Parathyroid adenoma (tissue), 2 donors: ENCODE measurements at regions not wholly inside any gene's neighbourhood (a gene's known extent, or its start where the extent isn't known, plus 50 kb on each side); places are given as distances from the start of the nearest gene placed in this dataset.

Experiments
- H2AFZ ChIP-seq: fragments of 300-600 bp; sonication (generic); one replicate; pipeline ENCODE4 v1.7.0; 2017; ENCODE audit warnings: antibody characterized with exemption, mild to moderate bottlenecking
- H3K27ac ChIP-seq: fragments of 300-600 bp; sonication (generic); one replicate; pipeline ENCODE4 v1.7.0; 2017
- H3K27me3 ChIP-seq: fragments of 300-600 bp; sonication (generic); one replicate; pipeline ENCODE4 v1.7.0; 2017; ENCODE audit warnings: low read length; ENCODE audit not compliant: control insufficient read depth, insufficient read depth
- H3K36me3 ChIP-seq: fragments of 300-600 bp; sonication (generic); one replicate; pipeline ENCODE4 v1.7.0; 2017; ENCODE audit warnings: low read length; ENCODE audit not compliant: control insufficient read depth, insufficient read depth
- H3K4me1 ChIP-seq: fragments of 300-600 bp; sonication (generic); one replicate; pipeline ENCODE4 v1.7.0; 2017; ENCODE audit warnings: control low read depth
- H3K4me2 ChIP-seq: fragments of 300-600 bp; sonication (generic); one replicate; pipeline ENCODE4 v1.7.0; 2017; ENCODE audit warnings: low read length
- H3K4me3 ChIP-seq: fragments of 300-600 bp; sonication (generic); one replicate; pipeline ENCODE4 v1.7.0; 2017; ENCODE audit warnings: low read depth, low read length
- H3K79me2 ChIP-seq: fragments of 300-600 bp; sonication (generic); one replicate; pipeline ENCODE4 v1.7.0; 2017; ENCODE audit warnings: control low read depth
- H3K9ac ChIP-seq: fragments of 300-600 bp; sonication (generic); one replicate; pipeline ENCODE4 v1.7.0; 2017; ENCODE audit warnings: mild to moderate bottlenecking
- H3K9me3 ChIP-seq: fragments of 300-600 bp; sonication (generic); one replicate; pipeline ENCODE4 v1.7.0; 2017; ENCODE audit warnings: low read length; ENCODE audit not compliant: control insufficient read depth
- CTCF ChIP-seq: fragments of 300-600 bp; sonication (generic); IDR thresholded peaks from one replicate; pipeline ENCODE4 v1.7.0; 2017; ENCODE audit warnings: antibody characterized with exemption, mild to moderate bottlenecking
- donor health status: primary hyperparathyroidism.

DNA sequence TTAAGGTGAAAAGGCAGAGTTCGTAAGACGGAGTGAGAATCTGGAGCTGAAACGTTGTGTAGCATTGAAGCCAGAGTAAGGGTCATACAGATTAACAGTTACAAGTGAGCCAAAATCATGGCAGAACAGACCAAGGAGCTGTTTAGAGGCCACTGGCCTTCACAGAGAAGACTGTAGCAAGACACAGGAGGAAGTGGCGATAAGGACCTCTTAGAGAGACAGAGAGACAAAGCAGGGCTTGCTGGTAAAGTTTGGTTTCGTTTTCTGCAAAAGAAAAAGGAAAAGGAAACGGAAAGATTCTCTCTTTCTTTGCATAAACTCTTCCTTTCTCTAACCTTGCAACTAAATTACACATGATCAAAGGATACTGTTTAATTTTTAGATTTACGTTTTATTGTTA lies 83.0 kb downstream of the AASDHPPT start:
- Histone ChIP-seq H3K9me3 (no peaks in the 10 kb centered on the region), H3K27ac (no peak overlapping the region), H3K9ac (no peak overlapping the region), H3K36me3 (no peaks in the 10 kb centered on the region), H3K4me2 (no peak overlapping the region), H3K4me3 (no peak overlapping the region), H3K4me1 (no peaks in the 10 kb centered on the region), H3K79me2 (no peaks in the 10 kb centered on the region), H2AFZ (no peak overlapping the region), H3K27me3 (no peaks in the 10 kb centered on the region)
- no peak for TF ChIP-seq CTCF

- no peak for TF ChIP-seq CTCF
Observed at GRCh38 chr11:106161775-106162634, 84.5 kb downstream of the AASDHPPT start.

GRCh38 chr11:106167085-106167484 lies 89.6 kb downstream of the AASDHPPT start:
- H3K4me1 ChIP-seq, result no peaks in the 10 kb centered on the region
- H3K27ac ChIP-seq, result no peak overlapping the region
- H2AFZ ChIP-seq, result no peak overlapping the region
- no peak overlapping the region for H3K4me3 ChIP-seq
- H3K27me3 ChIP-seq, result no peaks in the 10 kb centered on the region
- H3K4me2 ChIP-seq, result no peak overlapping the region
- TF ChIP-seq CTCF, result no peak
- no peaks in the 10 kb centered on the region for H3K79me2 ChIP-seq
- no peaks in the 10 kb centered on the region for H3K9me3 ChIP-seq
- H3K9ac ChIP-seq, result no peak overlapping the region
- no peaks in the 10 kb centered on the region for H3K36me3 ChIP-seq

More at GRCh38 chr11:106161775-106162634, 84.5 kb downstream of the AASDHPPT start:
- no peak overlapping the region for H2AFZ ChIP-seq
- H3K79me2 ChIP-seq, result no peaks in the 10 kb centered on the region
- H3K9me3 ChIP-seq, result no peaks in the 10 kb centered on the region
- no peak overlapping the region for H3K9ac ChIP-seq
- no peak overlapping the region for H3K27ac ChIP-seq
- no peaks in the 10 kb centered on the region for H3K27me3 ChIP-seq
- no peak overlapping the region for H3K4me3 ChIP-seq
- no peak overlapping the region for H3K4me2 ChIP-seq
- H3K36me3 ChIP-seq, result no peaks in the 10 kb centered on the region
- no peaks in the 10 kb centered on the region for H3K4me1 ChIP-seq

DNA sequence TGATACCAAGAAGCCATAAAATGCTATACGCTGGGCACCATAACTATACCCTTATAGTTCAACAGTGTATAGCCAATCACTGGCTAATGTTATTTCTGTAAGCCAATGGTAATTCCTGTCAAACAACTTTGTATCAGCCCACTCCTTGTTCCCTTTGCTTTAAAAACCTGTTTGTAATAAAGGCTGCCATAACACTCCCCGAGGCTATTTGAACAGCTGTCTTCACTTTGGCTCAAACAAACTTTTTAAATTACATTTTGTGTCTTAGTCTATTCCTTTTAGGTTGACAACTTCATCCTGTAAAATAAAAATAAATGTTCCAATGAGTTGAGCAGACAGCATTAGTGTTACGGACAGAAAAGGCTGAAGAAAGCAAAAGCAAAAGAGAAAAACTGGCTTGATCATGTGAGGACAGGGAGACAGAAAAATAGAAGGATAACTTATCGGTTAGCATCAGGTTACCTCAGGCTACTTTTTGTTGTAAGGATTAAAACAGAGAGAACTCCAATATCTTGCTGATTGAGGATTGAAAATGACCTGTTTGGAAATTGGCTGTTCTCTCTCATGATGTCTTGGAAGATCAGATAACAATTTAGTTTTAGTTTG lies 95.0 kb downstream of the AASDHPPT start:
- no peak for TF ChIP-seq CTCF
- no peaks in the 10 kb centered on the region for H3K4me1 ChIP-seq
- no peaks in the 10 kb centered on the region for H3K36me3 ChIP-seq
- H3K27ac ChIP-seq, result no peak overlapping the region
- no peak overlapping the region for H3K4me3 ChIP-seq
- H3K27me3 ChIP-seq, result no peaks in the 10 kb centered on the region
- H3K4me2 ChIP-seq, result no peak overlapping the region
- no peak overlapping the region for H2AFZ ChIP-seq
- H3K9me3 ChIP-seq, result no peaks in the 10 kb centered on the region
- H3K9ac ChIP-seq, result no peak overlapping the region
- no peaks in the 10 kb centered on the region for H3K79me2 ChIP-seq
